GM18499 (cell line): ENCODE measurements at regions not wholly inside any gene's neighbourhood (a gene's known extent, or its start where the extent isn't known, plus 50 kb on each side); places are given as distances from the start of the nearest gene placed in this dataset.
A peak's percentile ranks its signal among the peaks of the same experiment; 100 is the strongest.
"Not testable (repeated sequence)": the region's sequence is repeated elsewhere in the genome, so short reads cannot be mapped to it uniquely, and the experiment has no call there.

Experiments used
- ATAC-seq: cut with Tn5 transposase; IDR thresholded peaks from one replicate; pipeline ENCODE4 v1.9.1; 2021; ENCODE audit warnings: moderate number of reproducible peaks; ENCODE audit not compliant: insufficient read depth, unreplicated experiment

- ATAC-seq, result not testable (repeated sequence)
These were observed 94.2 kb upstream of the ARG1 start for GRCh38 chr6:131478740-131479211.

GRCh38 chr6:131486608-131487007 is 86.4 kb upstream of the ARG1 start:
- no peak for ATAC-seq

- no peak for ATAC-seq
These were observed 84.2 kb upstream of the ARG1 start for GRCh38 chr6:131488780-131489179.

GRCh38 chr6:131490441-131490840 is 82.6 kb upstream of the ARG1 start:
- no peak for ATAC-seq

- no peak for ATAC-seq
These were observed 80.0 kb upstream of the ARG1 start for GRCh38 chr6:131492932-131493573.

DNA sequence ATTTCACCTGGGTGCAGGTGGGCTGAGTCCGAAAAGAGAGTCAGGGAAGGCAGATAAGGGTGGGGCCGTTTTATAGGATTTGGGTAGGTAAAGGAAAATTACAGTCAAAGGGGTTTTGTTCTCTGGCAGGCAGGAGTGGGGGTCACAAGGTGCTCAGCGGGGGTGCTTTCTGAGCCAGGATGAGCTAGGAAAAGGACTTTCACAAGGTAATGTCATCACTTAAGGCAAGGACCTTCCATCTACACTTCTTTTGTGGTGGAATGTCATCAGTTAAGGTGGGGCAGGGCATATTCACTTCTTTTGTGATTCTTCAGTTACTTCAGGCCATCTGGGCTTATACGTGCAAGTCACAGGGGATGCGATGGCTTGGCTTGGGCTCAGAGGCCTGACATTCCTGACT is 68.6 kb upstream of the ARG1 start:
- not testable (repeated sequence) for ATAC-seq

GRCh38 chr6:131510094-131510493 is 62.9 kb upstream of the ARG1 start:
- ATAC-seq, result peak; percentile 91

- no peak for ATAC-seq
These were observed 62.4 kb upstream of the ARG1 start for GRCh38 chr6:131510591-131510990.

DNA sequence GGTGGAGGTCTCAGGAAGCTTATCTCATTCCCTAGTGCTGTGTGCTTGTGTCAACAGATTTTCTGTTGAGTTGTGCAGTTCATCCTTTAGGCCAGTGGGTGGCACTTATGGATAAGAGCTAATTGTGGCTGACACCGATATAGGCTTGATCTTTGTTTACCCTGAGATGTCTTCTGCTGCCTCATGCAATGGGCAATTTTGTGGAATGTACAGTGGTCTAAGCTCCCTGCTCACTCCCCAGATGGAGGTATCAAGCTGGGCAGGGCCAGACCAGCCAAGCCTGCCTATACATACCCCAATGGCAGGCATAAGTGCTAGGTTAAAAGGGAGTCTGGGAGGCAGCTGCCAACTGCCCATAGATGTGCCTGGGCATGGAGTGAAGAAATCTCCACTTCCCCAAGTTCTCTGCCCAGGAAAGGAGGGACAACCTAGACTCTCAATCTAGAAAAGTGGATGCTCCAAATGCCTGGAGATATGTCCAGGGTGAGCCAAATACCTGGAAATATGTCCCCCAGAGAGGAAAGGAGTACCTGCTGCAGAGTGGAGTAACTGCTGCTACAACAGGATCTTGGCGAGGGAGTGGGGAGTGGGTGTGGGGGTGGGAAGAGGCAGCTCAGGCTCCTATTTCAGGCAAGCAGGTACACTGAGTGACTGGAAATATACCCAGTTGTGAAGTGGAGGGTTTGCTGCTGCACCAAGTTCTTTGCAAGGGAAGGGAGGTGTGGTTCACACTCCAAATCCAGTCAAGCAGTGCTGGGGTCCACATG is 53.2 kb upstream of the ARG1 start:
- ATAC-seq, result peak; percentile 85
